Fibroblast of lung (primary cell): ENCODE measurements at regions not wholly inside any gene's neighbourhood (a gene's known extent, or its start where the extent isn't known, plus 50 kb on each side); places are given as distances from the start of the nearest gene placed in this dataset.

Experiments used
- DNase-seq, 2 donors: peaks; one replicate each; pipeline versions ENCODE4 v3.0.0 to v3.0.0-alpha.2; 2010; ENCODE audit warnings: low read depth in 2 of 2
- H2AFZ ChIP-seq: 2 replicates; pipeline ENCODE4 v1.5.1; 2012; ENCODE audit warnings: low read length, control low read depth, inconsistent platforms
- H3K27ac ChIP-seq: 2 replicates; pipeline ENCODE4 v1.5.1; 2011; ENCODE audit warnings: low read length, control low read depth; ENCODE audit not compliant: insufficient read depth
- H3K27me3 ChIP-seq: 2 replicates; pipeline ENCODE4 v1.5.1; 2011; ENCODE audit warnings: mild to moderate bottlenecking, low read length; ENCODE audit not compliant: control insufficient read depth, insufficient read depth
- H3K36me3 ChIP-seq: 2 replicates; pipeline ENCODE4 v1.5.1; 2011; ENCODE audit warnings: low read length; ENCODE audit not compliant: control insufficient read depth, insufficient read depth
- H3K4me1 ChIP-seq: 2 replicates; pipeline ENCODE4 v1.5.1; 2011; ENCODE audit warnings: low read length; ENCODE audit not compliant: control insufficient read depth, insufficient read depth; ENCODE audit errors: extremely low read depth
- H3K4me2 ChIP-seq: 2 replicates; pipeline ENCODE4 v1.5.1; 2011; ENCODE audit warnings: low read length, control low read depth; ENCODE audit not compliant: insufficient read depth; ENCODE audit errors: extremely low read depth
- H3K4me3 ChIP-seq, 4 experiments: fragments of 200-600 bp in 1 of 4; sonication (generic) in 1 of 4; replicated peaks in 1 of 4; 2 replicates each; pipeline ENCODE4 v1.5.1; 2011 to 2016; ENCODE audit warnings: low read length in 4 of 4, low read depth in 3 of 4, mild to moderate bottlenecking in 3 of 4, control low read depth in 2 of 4, inconsistent platforms in 1 of 4, mixed read lengths in 1 of 4; ENCODE audit not compliant: insufficient read depth in 1 of 4; ENCODE audit errors: control extremely low read depth in 1 of 4
- H3K79me2 ChIP-seq: 2 replicates; pipeline ENCODE4 v1.5.1; 2012; ENCODE audit warnings: mild to moderate bottlenecking, low read length, inconsistent platforms; ENCODE audit not compliant: control insufficient read depth, insufficient read depth
- H3K9ac ChIP-seq: 2 replicates; pipeline ENCODE4 v1.5.1; 2011; ENCODE audit warnings: mild to moderate bottlenecking, low read length, control low read depth; ENCODE audit not compliant: insufficient read depth
- H3K9me3 ChIP-seq: 2 replicates; pipeline ENCODE4 v1.5.1; 2012; ENCODE audit warnings: low read depth, low read length; ENCODE audit not compliant: control insufficient read depth, insufficient read depth
- H4K20me1 ChIP-seq: 2 replicates; pipeline ENCODE4 v1.5.1; 2011; ENCODE audit warnings: low read length; ENCODE audit not compliant: control insufficient read depth, insufficient read depth; ENCODE audit errors: extremely low read depth
- EZH2 ChIP-seq: IDR thresholded peaks from 2 replicates; pipeline ENCODE4 v1.5.1; 2012; ENCODE audit warnings: low read length, control low read depth, mild to moderate bottlenecking; ENCODE audit errors: missing control alignments
- TF ChIP-seq, protein P1 (sequence below), 2 donors: IDR thresholded peaks in 1 of 2; conservative IDR thresholded peaks in 1 of 2; 1 replicate in 1 of 2; 2 replicates in 1 of 2; pipeline ENCODE4 v1.5.1; 2011 to 2012; ENCODE audit warnings: low read length in 2 of 2, control low read depth in 1 of 2, inconsistent platforms in 1 of 2, low read depth in 1 of 2, mild to moderate bottlenecking in 1 of 2

DNA sequence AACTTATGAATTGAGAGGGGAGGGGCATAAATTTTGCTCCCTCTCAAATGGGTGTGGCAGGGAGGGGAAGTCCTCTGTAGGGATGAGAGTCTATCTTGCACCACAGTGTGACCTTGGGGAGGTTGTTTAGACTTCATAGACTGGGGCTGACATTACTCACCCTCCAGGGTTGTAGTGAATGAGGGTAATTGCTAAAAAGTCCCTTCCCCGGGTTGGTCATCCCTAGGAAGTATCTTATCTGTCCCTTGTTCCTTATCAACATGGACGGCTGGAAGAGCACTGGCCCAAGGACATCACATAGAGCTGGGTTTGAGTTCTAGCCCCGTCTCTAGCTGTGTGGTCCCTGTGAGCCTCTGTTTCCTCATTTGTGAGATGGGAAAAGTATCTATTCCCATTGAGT is 52.4 kb upstream of the SLC2A1 start:
- Histone ChIP-seq H4K20me1 (no peaks in the 10 kb centered on the region), H3K4me2 (no peak overlapping the region), H3K27me3 (peaks cover 6% of the 10 kb centered on the region), H3K79me2 (no peaks in the 10 kb centered on the region), H3K4me3 (no peak overlapping the region), H2AFZ (no peak overlapping the region), H3K9ac (no peak overlapping the region), H3K9me3 (no peaks in the 10 kb centered on the region), H3K27ac (no peak overlapping the region), H3K4me1 (no peaks in the 10 kb centered on the region), H3K36me3 (no peaks in the 10 kb centered on the region)
- TF ChIP-seq, protein P1, sequence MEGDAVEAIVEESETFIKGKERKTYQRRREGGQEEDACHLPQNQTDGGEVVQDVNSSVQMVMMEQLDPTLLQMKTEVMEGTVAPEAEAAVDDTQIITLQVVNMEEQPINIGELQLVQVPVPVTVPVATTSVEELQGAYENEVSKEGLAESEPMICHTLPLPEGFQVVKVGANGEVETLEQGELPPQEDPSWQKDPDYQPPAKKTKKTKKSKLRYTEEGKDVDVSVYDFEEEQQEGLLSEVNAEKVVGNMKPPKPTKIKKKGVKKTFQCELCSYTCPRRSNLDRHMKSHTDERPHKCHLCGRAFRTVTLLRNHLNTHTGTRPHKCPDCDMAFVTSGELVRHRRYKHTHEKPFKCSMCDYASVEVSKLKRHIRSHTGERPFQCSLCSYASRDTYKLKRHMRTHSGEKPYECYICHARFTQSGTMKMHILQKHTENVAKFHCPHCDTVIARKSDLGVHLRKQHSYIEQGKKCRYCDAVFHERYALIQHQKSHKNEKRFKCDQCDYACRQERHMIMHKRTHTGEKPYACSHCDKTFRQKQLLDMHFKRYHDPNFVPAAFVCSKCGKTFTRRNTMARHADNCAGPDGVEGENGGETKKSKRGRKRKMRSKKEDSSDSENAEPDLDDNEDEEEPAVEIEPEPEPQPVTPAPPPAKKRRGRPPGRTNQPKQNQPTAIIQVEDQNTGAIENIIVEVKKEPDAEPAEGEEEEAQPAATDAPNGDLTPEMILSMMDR (conservative IDR thresholded peaks at IDR 0.05 in 1 of 2, IDR thresholded peaks at IDR 0.05 in 1 of 2; ENCODE audit: low read depth in 1 of 2, low read length in 2 of 2), result no peak
- TF ChIP-seq EZH2, result no peak
- no peak for DNase-seq

DNA sequence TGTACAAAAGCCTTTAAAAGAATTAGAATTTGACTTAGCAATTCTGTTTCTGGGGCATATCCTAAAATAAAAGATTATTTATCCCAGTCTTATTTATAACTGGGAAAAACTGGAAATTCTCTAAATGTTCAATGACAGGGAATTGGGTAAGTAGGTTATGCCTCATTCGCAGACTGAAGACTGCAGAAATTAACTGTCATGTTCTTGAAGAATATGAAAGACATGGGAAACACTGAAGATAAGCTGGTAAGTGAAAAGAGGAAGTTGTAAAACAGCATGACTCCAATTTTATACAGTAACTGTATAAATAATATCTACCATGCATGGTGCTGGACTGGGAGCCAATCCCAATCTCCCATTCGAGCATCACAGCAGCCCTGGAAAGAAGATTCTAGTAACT is 50.6 kb upstream of the SLC2A1 start:
- Histone ChIP-seq H3K9ac (no peak overlapping the region), H3K36me3 (no peaks in the 10 kb centered on the region), H3K9me3 (no peaks in the 10 kb centered on the region), H3K4me3 (no peak overlapping the region), H3K27me3 (peaks cover 8% of the 10 kb centered on the region), H3K79me2 (no peaks in the 10 kb centered on the region), H3K4me2 (no peak overlapping the region), H3K27ac (no peak overlapping the region), H3K4me1 (no peaks in the 10 kb centered on the region), H2AFZ (no peak overlapping the region), H4K20me1 (no peaks in the 10 kb centered on the region)
- DNase-seq, result no peak
- no peak for TF ChIP-seq EZH2
- TF ChIP-seq, protein P1 (conservative IDR thresholded peaks at IDR 0.05 in 1 of 2, IDR thresholded peaks at IDR 0.05 in 1 of 2; ENCODE audit: low read depth in 1 of 2, low read length in 2 of 2), result no peak

DNA sequence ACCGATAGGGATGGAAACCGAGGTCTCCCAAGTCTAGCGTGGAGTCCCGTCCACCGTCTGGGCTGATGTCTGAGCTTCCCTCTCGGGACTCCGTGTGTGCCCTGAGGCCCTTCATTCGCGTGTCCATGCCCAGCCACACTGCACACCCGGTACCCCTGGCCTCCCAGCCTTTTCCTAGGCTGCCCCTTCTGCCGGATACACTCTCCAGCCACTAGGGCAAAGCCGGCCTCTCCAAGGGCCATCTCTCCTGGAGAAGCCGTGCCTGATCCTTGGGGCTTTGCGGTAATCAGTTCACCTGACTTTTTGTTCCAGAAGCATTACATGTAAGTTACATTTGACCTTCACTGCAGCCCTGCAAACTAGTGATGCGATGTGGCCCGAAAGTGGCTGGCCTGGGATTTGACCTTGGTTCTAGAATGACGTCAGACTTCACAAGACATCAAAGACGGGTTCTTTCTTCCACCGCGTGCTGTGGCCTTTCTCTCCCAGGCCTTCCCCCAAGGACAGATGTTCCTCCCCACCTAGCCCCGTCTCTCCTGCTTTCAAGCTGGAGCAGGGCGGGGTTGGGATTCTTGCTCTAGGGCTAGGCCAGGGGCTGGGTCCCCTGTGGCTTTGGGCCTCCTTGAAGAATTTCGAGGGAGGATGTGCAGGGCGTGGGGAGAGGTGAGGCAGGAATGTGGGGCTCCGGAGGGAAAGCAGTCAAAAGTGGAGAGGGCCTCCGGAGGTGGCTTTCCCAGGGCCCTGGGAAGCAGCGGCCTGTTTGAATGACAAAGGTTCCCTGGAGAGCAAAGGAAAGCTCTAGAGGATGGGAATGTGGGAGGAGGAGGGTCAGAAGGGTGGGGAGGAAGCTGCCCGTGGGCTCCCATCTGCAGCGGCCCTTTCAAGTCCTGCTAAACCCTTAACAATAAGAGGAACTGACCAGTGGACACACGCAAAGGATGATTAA is 49.7 kb upstream of the SLC2A1 start:
- Histone ChIP-seq H3K4me3 (no peak overlapping the region), H3K27ac (no peak overlapping the region), H3K9ac (no peak overlapping the region), H3K4me1 (no peaks in the 10 kb centered on the region), H3K36me3 (no peaks in the 10 kb centered on the region), H4K20me1 (no peaks in the 10 kb centered on the region), H3K27me3 (peaks cover 8% of the 10 kb centered on the region), H3K4me2 (no peak overlapping the region), H2AFZ (no peak overlapping the region), H3K79me2 (no peaks in the 10 kb centered on the region), H3K9me3 (no peaks in the 10 kb centered on the region)
- no peak for DNase-seq
- TF ChIP-seq EZH2, result no peak
- TF ChIP-seq, protein P1 (conservative IDR thresholded peaks at IDR 0.05 in 1 of 2, IDR thresholded peaks at IDR 0.05 in 1 of 2; ENCODE audit: low read depth in 1 of 2, low read length in 2 of 2), result no peak
